DND-41 (cell line): ENCODE measurements at regions not wholly inside any gene's neighbourhood (a gene's known extent, or its start where the extent isn't known, plus 50 kb on each side); places are given as distances from the start of the nearest gene placed in this dataset.

Experiments used
- CTCF ChIP-seq: IDR thresholded peaks from 2 replicates; pipeline ENCODE4 v1.5.1; 2012; ENCODE audit warnings: borderline replicate concordance, low read length, moderate library complexity, mild to moderate bottlenecking; ENCODE audit not compliant: poor library complexity, severe bottlenecking; ENCODE audit errors: extremely low read depth
- EZH2 ChIP-seq: IDR thresholded peaks from 3 replicates; pipeline ENCODE4 v1.6.1; 2012; ENCODE audit warnings: borderline replicate concordance, low read depth, mild to moderate bottlenecking, moderate library complexity, low read length, inconsistent platforms; ENCODE audit not compliant: severe bottlenecking

DNA sequence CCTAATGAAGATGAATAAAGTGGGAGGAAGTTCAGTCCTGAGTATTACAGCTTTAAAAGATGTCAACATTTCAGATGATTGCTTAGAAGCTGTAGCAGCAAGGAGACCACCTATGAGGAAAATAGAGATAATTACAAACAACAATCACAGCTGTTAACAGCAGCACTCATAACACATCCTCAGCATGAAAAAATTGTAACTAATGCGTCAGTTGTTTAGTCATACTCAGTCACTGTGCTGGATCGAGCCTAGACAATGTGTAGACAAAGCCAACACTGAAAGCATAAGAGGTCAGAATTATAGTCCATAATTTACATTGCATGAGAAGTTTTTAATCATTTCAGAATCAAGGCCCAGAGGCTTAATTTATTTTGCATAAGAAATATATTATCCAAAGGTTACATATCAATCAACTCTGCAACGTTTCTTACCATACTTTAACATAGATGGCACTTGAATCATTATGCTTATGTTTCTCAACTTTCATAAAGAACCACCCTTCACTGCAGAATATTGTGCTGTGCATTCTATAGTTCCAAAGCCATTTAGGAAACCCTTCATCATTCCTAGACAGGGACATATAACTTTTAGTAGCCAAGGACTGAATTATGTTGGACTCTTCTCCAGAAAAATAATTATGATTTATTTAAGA, 60.2 kb upstream of the HAPLN1 start:
- TF ChIP-seq CTCF (no peak), EZH2 (no peak)
